ENCODE measurements at regions not wholly inside any gene's neighbourhood (a gene's known extent, or its start where the extent isn't known, plus 50 kb on each side); places are given as distances from the start of the nearest gene placed in this dataset.

DNA sequence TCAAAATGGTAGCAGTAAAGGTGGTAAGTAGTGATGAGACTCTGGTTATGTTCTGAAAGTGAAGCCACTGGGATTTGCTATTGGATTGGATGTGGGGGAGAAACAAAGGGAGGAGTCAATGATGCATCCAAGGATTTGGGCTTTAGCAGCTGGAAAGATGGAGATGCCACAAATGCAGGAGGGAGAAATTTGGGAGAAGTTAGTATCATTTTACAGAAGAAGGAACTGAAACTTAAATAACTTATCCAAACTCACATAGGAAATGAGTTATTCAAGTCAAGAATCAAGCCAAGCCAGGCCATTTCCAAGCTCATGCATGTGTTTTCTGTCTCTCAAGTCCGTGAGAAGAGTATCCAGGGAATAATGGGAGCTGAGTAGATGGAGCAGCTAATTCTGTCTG is 155.1 kb upstream of the TNFAIP3 start:
- TF ChIP-seq, protein P1, sequence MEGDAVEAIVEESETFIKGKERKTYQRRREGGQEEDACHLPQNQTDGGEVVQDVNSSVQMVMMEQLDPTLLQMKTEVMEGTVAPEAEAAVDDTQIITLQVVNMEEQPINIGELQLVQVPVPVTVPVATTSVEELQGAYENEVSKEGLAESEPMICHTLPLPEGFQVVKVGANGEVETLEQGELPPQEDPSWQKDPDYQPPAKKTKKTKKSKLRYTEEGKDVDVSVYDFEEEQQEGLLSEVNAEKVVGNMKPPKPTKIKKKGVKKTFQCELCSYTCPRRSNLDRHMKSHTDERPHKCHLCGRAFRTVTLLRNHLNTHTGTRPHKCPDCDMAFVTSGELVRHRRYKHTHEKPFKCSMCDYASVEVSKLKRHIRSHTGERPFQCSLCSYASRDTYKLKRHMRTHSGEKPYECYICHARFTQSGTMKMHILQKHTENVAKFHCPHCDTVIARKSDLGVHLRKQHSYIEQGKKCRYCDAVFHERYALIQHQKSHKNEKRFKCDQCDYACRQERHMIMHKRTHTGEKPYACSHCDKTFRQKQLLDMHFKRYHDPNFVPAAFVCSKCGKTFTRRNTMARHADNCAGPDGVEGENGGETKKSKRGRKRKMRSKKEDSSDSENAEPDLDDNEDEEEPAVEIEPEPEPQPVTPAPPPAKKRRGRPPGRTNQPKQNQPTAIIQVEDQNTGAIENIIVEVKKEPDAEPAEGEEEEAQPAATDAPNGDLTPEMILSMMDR (IDR thresholded peaks at IDR 0.05 in 4 of 5, conservative IDR thresholded peaks at IDR 0.05 in 1 of 5) = no peak
- TF ChIP-seq POLR2A (IDR thresholded peaks at IDR 0.05) = no peak
